ENCODE measurements at regions not wholly inside any gene's neighbourhood (a gene's known extent, or its start where the extent isn't known, plus 50 kb on each side); places are given as distances from the start of the nearest gene placed in this dataset.

- TF ChIP-seq ZNF565 (CRISPR knock-in tag; conservative IDR thresholded peaks at IDR 0.05; ENCODE audit: low read depth) (no peak), OSR1 (CRISPR knock-in tag; IDR thresholded peaks at IDR 0.05) (no peak), SNAI2 (CRISPR knock-in tag; IDR thresholded peaks at IDR 0.05) (no peak), CSDC2 (CRISPR knock-in tag; IDR thresholded peaks at IDR 0.05) (no peak), PATZ1 (CRISPR knock-in tag; IDR thresholded peaks at IDR 0.05; ENCODE audit: borderline replicate concordance) (no peak), PPARA (CRISPR knock-in tag; IDR thresholded peaks at IDR 0.05; ENCODE audit: borderline replicate concordance) (no peak), TOX (CRISPR knock-in tag; IDR thresholded peaks at IDR 0.05; ENCODE audit: borderline replicate concordance) (no peak)
- TF ChIP-seq, protein P1, sequence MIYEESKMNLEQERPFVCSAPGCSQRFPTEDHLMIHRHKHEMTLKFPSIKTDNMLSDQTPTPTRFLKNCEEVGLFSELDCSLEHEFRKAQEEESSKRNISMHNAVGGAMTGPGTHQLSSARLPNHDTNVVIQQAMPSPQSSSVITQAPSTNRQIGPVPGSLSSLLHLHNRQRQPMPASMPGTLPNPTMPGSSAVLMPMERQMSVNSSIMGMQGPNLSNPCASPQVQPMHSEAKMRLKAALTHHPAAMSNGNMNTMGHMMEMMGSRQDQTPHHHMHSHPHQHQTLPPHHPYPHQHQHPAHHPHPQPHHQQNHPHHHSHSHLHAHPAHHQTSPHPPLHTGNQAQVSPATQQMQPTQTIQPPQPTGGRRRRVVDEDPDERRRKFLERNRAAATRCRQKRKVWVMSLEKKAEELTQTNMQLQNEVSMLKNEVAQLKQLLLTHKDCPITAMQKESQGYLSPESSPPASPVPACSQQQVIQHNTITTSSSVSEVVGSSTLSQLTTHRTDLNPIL (CRISPR knock-in tag; IDR thresholded peaks at IDR 0.05; ENCODE audit: low read depth), result no peak
- no peak for ATAC-seq
Measured at GRCh38 chr3:178226094-178226493, 310.1 kb upstream of the KCNMB2 start.

- no peak for ATAC-seq
- TF ChIP-seq, protein P1 (CRISPR knock-in tag; IDR thresholded peaks at IDR 0.05; ENCODE audit: low read depth), result no peak
- no peak for TF ChIP-seq CSDC2 (CRISPR knock-in tag; IDR thresholded peaks at IDR 0.05)
- no peak for TF ChIP-seq OSR1 (CRISPR knock-in tag; IDR thresholded peaks at IDR 0.05)
- TF ChIP-seq PPARA (CRISPR knock-in tag; IDR thresholded peaks at IDR 0.05; ENCODE audit: borderline replicate concordance), result no peak
- TF ChIP-seq, protein P2, sequence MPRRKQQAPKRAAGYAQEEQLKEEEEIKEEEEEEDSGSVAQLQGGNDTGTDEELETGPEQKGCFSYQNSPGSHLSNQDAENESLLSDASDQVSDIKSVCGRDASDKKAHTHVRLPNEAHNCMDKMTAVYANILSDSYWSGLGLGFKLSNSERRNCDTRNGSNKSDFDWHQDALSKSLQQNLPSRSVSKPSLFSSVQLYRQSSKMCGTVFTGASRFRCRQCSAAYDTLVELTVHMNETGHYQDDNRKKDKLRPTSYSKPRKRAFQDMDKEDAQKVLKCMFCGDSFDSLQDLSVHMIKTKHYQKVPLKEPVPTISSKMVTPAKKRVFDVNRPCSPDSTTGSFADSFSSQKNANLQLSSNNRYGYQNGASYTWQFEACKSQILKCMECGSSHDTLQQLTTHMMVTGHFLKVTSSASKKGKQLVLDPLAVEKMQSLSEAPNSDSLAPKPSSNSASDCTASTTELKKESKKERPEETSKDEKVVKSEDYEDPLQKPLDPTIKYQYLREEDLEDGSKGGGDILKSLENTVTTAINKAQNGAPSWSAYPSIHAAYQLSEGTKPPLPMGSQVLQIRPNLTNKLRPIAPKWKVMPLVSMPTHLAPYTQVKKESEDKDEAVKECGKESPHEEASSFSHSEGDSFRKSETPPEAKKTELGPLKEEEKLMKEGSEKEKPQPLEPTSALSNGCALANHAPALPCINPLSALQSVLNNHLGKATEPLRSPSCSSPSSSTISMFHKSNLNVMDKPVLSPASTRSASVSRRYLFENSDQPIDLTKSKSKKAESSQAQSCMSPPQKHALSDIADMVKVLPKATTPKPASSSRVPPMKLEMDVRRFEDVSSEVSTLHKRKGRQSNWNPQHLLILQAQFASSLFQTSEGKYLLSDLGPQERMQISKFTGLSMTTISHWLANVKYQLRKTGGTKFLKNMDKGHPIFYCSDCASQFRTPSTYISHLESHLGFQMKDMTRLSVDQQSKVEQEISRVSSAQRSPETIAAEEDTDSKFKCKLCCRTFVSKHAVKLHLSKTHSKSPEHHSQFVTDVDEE (CRISPR knock-in tag; IDR thresholded peaks at IDR 0.05), result no peak
- no peak for TF ChIP-seq ZNF8 (CRISPR knock-in tag; IDR thresholded peaks at IDR 0.05)
- no peak for TF ChIP-seq ZNF70 (CRISPR knock-in tag; IDR thresholded peaks at IDR 0.05)
- TF ChIP-seq TOX (CRISPR knock-in tag; IDR thresholded peaks at IDR 0.05; ENCODE audit: borderline replicate concordance), result no peak
- TF ChIP-seq ZC3H10 (CRISPR knock-in tag; IDR thresholded peaks at IDR 0.05), result no peak
- TF ChIP-seq, protein P3, sequence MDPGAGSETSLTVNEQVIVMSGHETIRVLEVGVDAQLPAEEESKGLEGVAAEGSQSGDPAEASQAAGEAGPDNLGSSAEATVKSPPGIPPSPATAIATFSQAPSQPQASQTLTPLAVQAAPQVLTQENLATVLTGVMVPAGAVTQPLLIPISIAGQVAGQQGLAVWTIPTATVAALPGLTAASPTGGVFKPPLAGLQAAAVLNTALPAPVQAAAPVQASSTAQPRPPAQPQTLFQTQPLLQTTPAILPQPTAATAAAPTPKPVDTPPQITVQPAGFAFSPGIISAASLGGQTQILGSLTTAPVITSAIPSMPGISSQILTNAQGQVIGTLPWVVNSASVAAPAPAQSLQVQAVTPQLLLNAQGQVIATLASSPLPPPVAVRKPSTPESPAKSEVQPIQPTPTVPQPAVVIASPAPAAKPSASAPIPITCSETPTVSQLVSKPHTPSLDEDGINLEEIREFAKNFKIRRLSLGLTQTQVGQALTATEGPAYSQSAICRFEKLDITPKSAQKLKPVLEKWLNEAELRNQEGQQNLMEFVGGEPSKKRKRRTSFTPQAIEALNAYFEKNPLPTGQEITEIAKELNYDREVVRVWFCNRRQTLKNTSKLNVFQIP (CRISPR knock-in tag; IDR thresholded peaks at IDR 0.05; ENCODE audit: borderline replicate concordance, low read depth), result no peak
- no peak for TF ChIP-seq SNAI2 (CRISPR knock-in tag; IDR thresholded peaks at IDR 0.05)
- no peak for TF ChIP-seq GLIS3 (CRISPR knock-in tag; IDR thresholded peaks at IDR 0.05)
- no peak for TF ChIP-seq ZNF565 (CRISPR knock-in tag; conservative IDR thresholded peaks at IDR 0.05; ENCODE audit: low read depth)
- TF ChIP-seq TCF4 (CRISPR knock-in tag; IDR thresholded peaks at IDR 0.05; ENCODE audit: borderline replicate concordance), result no peak
- TF ChIP-seq PATZ1 (CRISPR knock-in tag; IDR thresholded peaks at IDR 0.05; ENCODE audit: borderline replicate concordance), result no peak
- no peak for TF ChIP-seq ESRRG (CRISPR knock-in tag; IDR thresholded peaks at IDR 0.05)
- no peak for TF ChIP-seq ISL1 (CRISPR knock-in tag; IDR thresholded peaks at IDR 0.05)
Measured at GRCh38 chr3:178231645-178232044, 304.6 kb upstream of the KCNMB2 start.

Measured in SK-N-SH treated with all-trans-retinoic acid at 6 μM for 48 hours (cell line).